ENCODE measurements at regions not wholly inside any gene's neighbourhood (a gene's known extent, or its start where the extent isn't known, plus 50 kb on each side); places are given as distances from the start of the nearest gene placed in this dataset.

GRCh38 chr3:135869439-135870105 is 96.0 kb upstream of the PPP2R3A start:
- no peak for DNase-seq

- no peak for DNase-seq
Observed at GRCh38 chr3:135871311-135871710, 94.2 kb upstream of the PPP2R3A start.

GRCh38 chr3:135874035-135874434 is 91.5 kb upstream of the PPP2R3A start:
- no peak for DNase-seq

GRCh38 chr3:135878501-135878900 is 87.0 kb upstream of the PPP2R3A start:
- no peak for DNase-seq

- no peak for DNase-seq
Observed at GRCh38 chr3:135885885-135886284, 79.6 kb upstream of the PPP2R3A start.

- no peak for DNase-seq
Observed at GRCh38 chr3:135887220-135887619, 78.3 kb upstream of the PPP2R3A start.

- no peak for DNase-seq
Observed at GRCh38 chr3:135889443-135889842, 76.1 kb upstream of the PPP2R3A start.

GRCh38 chr3:135891121-135891520 is 74.4 kb upstream of the PPP2R3A start:
- peak; percentile 5 for DNase-seq

- peak; percentile 67 for DNase-seq
Observed at GRCh38 chr3:135895106-135895733, 70.3 kb upstream of the PPP2R3A start.

- DNase-seq, result no peak
Observed at GRCh38 chr3:135895734-135896121, 69.8 kb upstream of the PPP2R3A start.

- peak; percentile 71 for DNase-seq
Observed at GRCh38 chr3:135896613-135897012, 68.9 kb upstream of the PPP2R3A start.

- DNase-seq, result no peak
Observed at GRCh38 chr3:135897715-135898114, 67.8 kb upstream of the PPP2R3A start.

- DNase-seq, result no peak
Observed at GRCh38 chr3:135898774-135899173, 66.8 kb upstream of the PPP2R3A start.

GRCh38 chr3:135905058-135905724 is 60.3 kb upstream of the PPP2R3A start:
- no peak for DNase-seq

- no peak for DNase-seq
Observed at GRCh38 chr3:135907422-135908165, 57.9 kb upstream of the PPP2R3A start.

GRCh38 chr3:135908225-135908624 is 57.3 kb upstream of the PPP2R3A start:
- DNase-seq, result peak; percentile 50

- no peak for DNase-seq
Observed at GRCh38 chr3:135908737-135909136, 56.8 kb upstream of the PPP2R3A start.

- no peak for DNase-seq
Observed at GRCh38 chr3:135911110-135911509, 54.4 kb upstream of the PPP2R3A start.

GRCh38 chr3:135915206-135915605 is 50.3 kb upstream of the PPP2R3A start:
- DNase-seq, result no peak

Measured in fibroblast of skin of back (primary cell).